ENCODE measurements at regions not wholly inside any gene's neighbourhood (a gene's known extent, or its start where the extent isn't known, plus 50 kb on each side); places are given as distances from the start of the nearest gene placed in this dataset.
"Not testable (repeated sequence)": the region's sequence is repeated elsewhere in the genome, so short reads cannot be mapped to it uniquely, and the experiment has no call there.

GRCh38 chr2:49686291-49686690 is 532.0 kb upstream of the FSHR start:
- no peak for DNase-seq (ENCODE audit: low spot score)

- no peak for DNase-seq (ENCODE audit: low spot score)
Observed at GRCh38 chr2:49677227-49677626, 522.9 kb upstream of the FSHR start.

GRCh38 chr2:49664827-49665226 is 510.5 kb upstream of the FSHR start:
- DNase-seq (ENCODE audit: low spot score): no peak

GRCh38 chr2:49661809-49662208 is 507.5 kb upstream of the FSHR start:
- DNase-seq (ENCODE audit: low spot score): no peak

GRCh38 chr2:49656853-49657252 is 502.5 kb upstream of the FSHR start:
- DNase-seq (ENCODE audit: low spot score): no peak

- no peak for DNase-seq (ENCODE audit: low spot score)
Observed at GRCh38 chr2:49643149-49643548, 488.8 kb upstream of the FSHR start.

GRCh38 chr2:49640630-49641029 is 486.3 kb upstream of the FSHR start:
- DNase-seq (ENCODE audit: low spot score): no peak

- no peak for DNase-seq (ENCODE audit: low spot score)
Observed at GRCh38 chr2:49621016-49621415, 466.7 kb upstream of the FSHR start.

GRCh38 chr2:49619804-49620203 is 465.5 kb upstream of the FSHR start:
- no peak for DNase-seq (ENCODE audit: low spot score)

GRCh38 chr2:49618491-49618890 is 464.2 kb upstream of the FSHR start:
- no peak for DNase-seq (ENCODE audit: low spot score)

GRCh38 chr2:49616800-49617199 is 462.5 kb upstream of the FSHR start:
- DNase-seq (ENCODE audit: low spot score): no peak

GRCh38 chr2:49611796-49612195 is 457.5 kb upstream of the FSHR start:
- not testable (repeated sequence) for DNase-seq (ENCODE audit: low spot score)

- DNase-seq (ENCODE audit: low spot score): no peak
Observed at GRCh38 chr2:49600524-49600923, 446.2 kb upstream of the FSHR start.

- DNase-seq (ENCODE audit: low spot score): no peak
Observed at GRCh38 chr2:49598231-49598630, 443.9 kb upstream of the FSHR start.

GRCh38 chr2:49585921-49586320 is 431.6 kb upstream of the FSHR start:
- DNase-seq (ENCODE audit: low spot score): no peak

- DNase-seq (ENCODE audit: low spot score): no peak
Observed at GRCh38 chr2:49582946-49583345, 428.6 kb upstream of the FSHR start.

GRCh38 chr2:49577041-49577440 is 422.7 kb upstream of the FSHR start:
- no peak for DNase-seq (ENCODE audit: low spot score)

GRCh38 chr2:49569176-49569575 is 414.9 kb upstream of the FSHR start:
- no peak for DNase-seq (ENCODE audit: low spot score)

- no peak for DNase-seq (ENCODE audit: low spot score)
Observed at GRCh38 chr2:49567811-49568600, 413.7 kb upstream of the FSHR start.

GRCh38 chr2:49567021-49567420 is 412.7 kb upstream of the FSHR start:
- no peak for DNase-seq (ENCODE audit: low spot score)

- no peak for DNase-seq (ENCODE audit: low spot score)
Observed at GRCh38 chr2:49553658-49554057, 399.3 kb upstream of the FSHR start.

GRCh38 chr2:49532702-49533101 is 378.4 kb upstream of the FSHR start:
- DNase-seq (ENCODE audit: low spot score): no peak

GRCh38 chr2:49515996-49516782 is 361.9 kb upstream of the FSHR start:
- DNase-seq (ENCODE audit: low spot score): no peak

Measured in mesenteric fat pad (tissue), 1 donor.